Activated T-cell treated with anti-CD3 and anti-CD28 coated beads for 48 hours (primary cell): ENCODE measurements at regions not wholly inside any gene's neighbourhood (a gene's known extent, or its start where the extent isn't known, plus 50 kb on each side); places are given as distances from the start of the nearest gene placed in this dataset.

Source experiments
- DNase-seq: peaks from one replicate; pipeline ENCODE4 v3.0.0-alpha.2; 2020; ENCODE audit warnings: low read depth

GRCh38 chr6:142682985-142683384 lies 262.0 kb downstream of the HIVEP2 start:
- DNase-seq = no peak

GRCh38 chr6:142683714-142684141 lies 261.2 kb downstream of the HIVEP2 start:
- no peak for DNase-seq

GRCh38 chr6:142684371-142684770 lies 260.6 kb downstream of the HIVEP2 start:
- DNase-seq = no peak

GRCh38 chr6:142685852-142686506 lies 259.0 kb downstream of the HIVEP2 start:
- DNase-seq = peak; percentile 9

- DNase-seq = no peak
Observed at GRCh38 chr6:142686507-142686887, 258.5 kb downstream of the HIVEP2 start.

GRCh38 chr6:142692942-142693341 lies 252.0 kb downstream of the HIVEP2 start:
- peak; percentile 50 for DNase-seq

GRCh38 chr6:142693441-142693840 lies 251.5 kb downstream of the HIVEP2 start:
- no peak for DNase-seq

GRCh38 chr6:142694054-142694453 lies 250.9 kb downstream of the HIVEP2 start:
- DNase-seq = no peak

GRCh38 chr6:142695016-142695415 lies 250.0 kb downstream of the HIVEP2 start:
- no peak for DNase-seq

- no peak for DNase-seq
Observed at GRCh38 chr6:142696123-142697000, 248.6 kb downstream of the HIVEP2 start.

- DNase-seq = no peak
Observed at GRCh38 chr6:142697001-142697335, 248.0 kb downstream of the HIVEP2 start.

GRCh38 chr6:142697922-142698321 lies 247.1 kb downstream of the HIVEP2 start:
- no peak for DNase-seq

GRCh38 chr6:142698751-142699150 lies 246.2 kb downstream of the HIVEP2 start:
- no peak for DNase-seq

GRCh38 chr6:142699391-142699790 lies 245.6 kb downstream of the HIVEP2 start:
- DNase-seq = no peak

- no peak for DNase-seq
Observed at GRCh38 chr6:142700032-142700431, 244.9 kb downstream of the HIVEP2 start.

GRCh38 chr6:142700671-142701312 lies 244.2 kb downstream of the HIVEP2 start:
- no peak for DNase-seq
